ENCODE measurements at regions not wholly inside any gene's neighbourhood (a gene's known extent, or its start where the extent isn't known, plus 50 kb on each side); places are given as distances from the start of the nearest gene placed in this dataset.

GRCh38 chr2:57692395-57692794 is 354.2 kb upstream of the VRK2 start:
- Histone ChIP-seq H3F3A (ENCODE audit: insufficient read depth) (no peaks in the 10 kb centered on the region), H3K27ac (ENCODE audit: low read depth, low read length) (no peak overlapping the region), H3K27me3 (ENCODE audit: low read length) (no peaks in the 10 kb centered on the region), H3K4me3 (ENCODE audit: insufficient read depth, low read length, poor library complexity, severe bottlenecking) (no peak overlapping the region), H4K20me1 (ENCODE audit: low read depth, low read length) (no peaks in the 10 kb centered on the region), H3K36me3 (ENCODE audit: low read length) (no peaks in the 10 kb centered on the region), H3K79me2 (ENCODE audit: insufficient read depth, low read length) (no peaks in the 10 kb centered on the region), H3K4me2 (ENCODE audit: low read depth, low read length, poor library complexity, severe bottlenecking) (no peak overlapping the region), H3K9ac (ENCODE audit: low read length) (no peak overlapping the region), H3K9me2 (replicated peaks; ENCODE audit: insufficient read depth, low read length) (no peaks in the 10 kb centered on the region), H2AFZ (ENCODE audit: low read depth, low read length, severe bottlenecking) (no peak overlapping the region), H3K9me3 (ENCODE audit: insufficient read depth, low read length) (no peaks in the 10 kb centered on the region)
- no peak for TF ChIP-seq EZH2phosphoT487 (conservative IDR thresholded peaks at IDR 0.05; ENCODE audit: low read length)
- TF ChIP-seq, protein P1, sequence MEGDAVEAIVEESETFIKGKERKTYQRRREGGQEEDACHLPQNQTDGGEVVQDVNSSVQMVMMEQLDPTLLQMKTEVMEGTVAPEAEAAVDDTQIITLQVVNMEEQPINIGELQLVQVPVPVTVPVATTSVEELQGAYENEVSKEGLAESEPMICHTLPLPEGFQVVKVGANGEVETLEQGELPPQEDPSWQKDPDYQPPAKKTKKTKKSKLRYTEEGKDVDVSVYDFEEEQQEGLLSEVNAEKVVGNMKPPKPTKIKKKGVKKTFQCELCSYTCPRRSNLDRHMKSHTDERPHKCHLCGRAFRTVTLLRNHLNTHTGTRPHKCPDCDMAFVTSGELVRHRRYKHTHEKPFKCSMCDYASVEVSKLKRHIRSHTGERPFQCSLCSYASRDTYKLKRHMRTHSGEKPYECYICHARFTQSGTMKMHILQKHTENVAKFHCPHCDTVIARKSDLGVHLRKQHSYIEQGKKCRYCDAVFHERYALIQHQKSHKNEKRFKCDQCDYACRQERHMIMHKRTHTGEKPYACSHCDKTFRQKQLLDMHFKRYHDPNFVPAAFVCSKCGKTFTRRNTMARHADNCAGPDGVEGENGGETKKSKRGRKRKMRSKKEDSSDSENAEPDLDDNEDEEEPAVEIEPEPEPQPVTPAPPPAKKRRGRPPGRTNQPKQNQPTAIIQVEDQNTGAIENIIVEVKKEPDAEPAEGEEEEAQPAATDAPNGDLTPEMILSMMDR (IDR thresholded peaks at IDR 0.05; ENCODE audit: insufficient read depth, low read length, poor library complexity, severe bottlenecking): no peak

DNA sequence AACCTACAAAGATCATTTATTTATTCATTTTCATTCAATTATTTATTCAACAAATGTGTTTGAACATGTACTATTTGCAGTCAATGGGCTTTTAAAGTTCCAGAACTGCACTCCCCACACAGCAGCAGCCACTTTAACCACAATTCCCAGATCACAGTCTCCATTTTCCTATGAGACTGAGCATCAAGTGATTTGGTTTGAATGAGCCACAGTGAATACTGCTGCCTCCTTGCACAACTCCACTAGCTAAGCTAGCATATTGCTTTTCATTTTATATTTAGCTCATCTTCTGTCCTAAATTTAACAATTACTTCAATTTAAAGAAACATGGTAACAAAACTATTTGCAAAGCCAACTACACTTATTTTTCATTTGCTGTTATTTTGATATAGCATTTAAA is 353.4 kb upstream of the VRK2 start:
- Histone ChIP-seq H3K79me2 (ENCODE audit: insufficient read depth, low read length) (no peaks in the 10 kb centered on the region), H3K36me3 (ENCODE audit: low read length) (no peaks in the 10 kb centered on the region), H3K27me3 (ENCODE audit: low read length) (no peaks in the 10 kb centered on the region), H3K9ac (ENCODE audit: low read length) (no peak overlapping the region), H4K20me1 (ENCODE audit: low read depth, low read length) (no peaks in the 10 kb centered on the region), H3F3A (ENCODE audit: insufficient read depth) (no peaks in the 10 kb centered on the region), H3K4me2 (ENCODE audit: low read depth, low read length, poor library complexity, severe bottlenecking) (no peak overlapping the region), H2AFZ (ENCODE audit: low read depth, low read length, severe bottlenecking) (no peak overlapping the region), H3K9me3 (ENCODE audit: insufficient read depth, low read length) (no peaks in the 10 kb centered on the region), H3K4me3 (ENCODE audit: insufficient read depth, low read length, poor library complexity, severe bottlenecking) (no peak overlapping the region), H3K9me2 (replicated peaks; ENCODE audit: insufficient read depth, low read length) (no peaks in the 10 kb centered on the region), H3K27ac (ENCODE audit: low read depth, low read length) (no peak overlapping the region)
- no peak for TF ChIP-seq EZH2phosphoT487 (conservative IDR thresholded peaks at IDR 0.05; ENCODE audit: low read length)
- TF ChIP-seq, protein P1 (IDR thresholded peaks at IDR 0.05; ENCODE audit: insufficient read depth, low read length, poor library complexity, severe bottlenecking): no peak

GRCh38 chr2:57693965-57694364 is 352.6 kb upstream of the VRK2 start:
- H3K9me2 ChIP-seq (replicated peaks; ENCODE audit: insufficient read depth, low read length): no peaks in the 10 kb centered on the region
- no peaks in the 10 kb centered on the region for H4K20me1 ChIP-seq (ENCODE audit: low read depth, low read length)
- no peak for TF ChIP-seq EZH2phosphoT487 (conservative IDR thresholded peaks at IDR 0.05; ENCODE audit: low read length)
- H3K4me2 ChIP-seq (ENCODE audit: low read depth, low read length, poor library complexity, severe bottlenecking): no peak overlapping the region
- no peaks in the 10 kb centered on the region for H3F3A ChIP-seq (ENCODE audit: insufficient read depth)
- H3K79me2 ChIP-seq (ENCODE audit: insufficient read depth, low read length): no peaks in the 10 kb centered on the region
- H3K27ac ChIP-seq (ENCODE audit: low read depth, low read length): no peak overlapping the region
- H3K9me3 ChIP-seq (ENCODE audit: insufficient read depth, low read length): no peaks in the 10 kb centered on the region
- no peak overlapping the region for H3K4me3 ChIP-seq (ENCODE audit: insufficient read depth, low read length, poor library complexity, severe bottlenecking)
- H3K27me3 ChIP-seq (ENCODE audit: low read length): no peaks in the 10 kb centered on the region
- H3K36me3 ChIP-seq (ENCODE audit: low read length): no peaks in the 10 kb centered on the region
- no peak overlapping the region for H3K9ac ChIP-seq (ENCODE audit: low read length)
- no peak overlapping the region for H2AFZ ChIP-seq (ENCODE audit: low read depth, low read length, severe bottlenecking)

DNA sequence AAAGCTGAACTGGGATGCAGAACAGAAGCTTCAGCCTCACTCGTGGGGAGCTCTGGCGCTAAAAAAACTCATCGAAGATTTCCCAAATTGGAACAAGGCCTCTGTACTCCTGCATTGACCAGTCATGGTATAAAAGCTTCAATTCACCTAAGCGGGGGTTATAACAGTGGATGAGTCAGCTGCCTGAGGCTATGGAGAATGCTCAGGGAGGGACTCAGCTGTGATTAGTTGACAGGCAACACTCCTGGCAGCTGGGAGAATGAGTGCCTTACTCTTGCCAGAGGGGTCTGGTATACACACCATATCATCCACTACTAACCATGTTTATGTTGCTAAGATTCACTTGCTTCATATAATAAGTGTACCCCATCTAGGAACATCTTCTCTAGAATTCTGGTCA is 350.6 kb upstream of the VRK2 start:
- Histone ChIP-seq H3F3A (ENCODE audit: insufficient read depth) (no peaks in the 10 kb centered on the region), H4K20me1 (ENCODE audit: low read depth, low read length) (no peaks in the 10 kb centered on the region), H3K27ac (ENCODE audit: low read depth, low read length) (no peak overlapping the region), H3K9ac (ENCODE audit: low read length) (no peak overlapping the region), H3K4me2 (ENCODE audit: low read depth, low read length, poor library complexity, severe bottlenecking) (no peak overlapping the region), H3K79me2 (ENCODE audit: insufficient read depth, low read length) (no peaks in the 10 kb centered on the region), H3K9me3 (ENCODE audit: insufficient read depth, low read length) (no peaks in the 10 kb centered on the region), H3K27me3 (ENCODE audit: low read length) (no peaks in the 10 kb centered on the region), H2AFZ (ENCODE audit: low read depth, low read length, severe bottlenecking) (no peak overlapping the region), H3K36me3 (ENCODE audit: low read length) (no peaks in the 10 kb centered on the region), H3K4me3 (ENCODE audit: insufficient read depth, low read length, poor library complexity, severe bottlenecking) (no peak overlapping the region), H3K9me2 (replicated peaks; ENCODE audit: insufficient read depth, low read length) (no peaks in the 10 kb centered on the region)
- TF ChIP-seq, protein P1 (IDR thresholded peaks at IDR 0.05; ENCODE audit: insufficient read depth, low read length, poor library complexity, severe bottlenecking): no peak
- TF ChIP-seq EZH2phosphoT487 (conservative IDR thresholded peaks at IDR 0.05; ENCODE audit: low read length): no peak

Measured in SU-DHL-6 (cell line).